Neural cell (in vitro differentiated cells): ENCODE measurements at regions not wholly inside any gene's neighbourhood (a gene's known extent, or its start where the extent isn't known, plus 50 kb on each side); places are given as distances from the start of the nearest gene placed in this dataset.

ENCODE experiments used
- H2AFZ ChIP-seq: fragments of 200-600, 300-800 bp; sonication (generic), shearing (Covaris generic); 2 replicates; pipeline ENCODE4 v1.6.0; 2014; ENCODE audit warnings: low read depth, mild to moderate bottlenecking, antibody characterized with exemption, low read length, moderate library complexity
- H3F3A ChIP-seq: fragments of 200-600 bp; shearing (Covaris generic); 2 replicates; pipeline ENCODE4 v1.6.1; 2016; ENCODE audit warnings: mild to moderate bottlenecking, moderate library complexity, mixed read lengths, antibody characterized with exemption, low read length; ENCODE audit not compliant: insufficient read depth, poor library complexity, severe bottlenecking
- H3K27ac ChIP-seq: fragments of 200-600, 300-800 bp; sonication (generic), shearing (Covaris generic); 2 replicates; pipeline ENCODE4 v1.5.1; 2014; ENCODE audit warnings: mild to moderate bottlenecking, low read length, moderate library complexity
- H3K27me3 ChIP-seq: fragments of 300-800, 200-600 bp; sonication (generic), shearing (Covaris generic); 2 replicates; pipeline ENCODE4 v1.6.0; 2014; ENCODE audit warnings: mild to moderate bottlenecking, low read depth, low read length, moderate library complexity; ENCODE audit not compliant: insufficient read depth
- H3K36me3 ChIP-seq: fragments of 300-800, 200-600 bp; sonication (generic), shearing (Covaris generic); 2 replicates; pipeline ENCODE4 v1.5.1; 2014; ENCODE audit warnings: mild to moderate bottlenecking, antibody characterized with exemption, low read length, moderate library complexity; ENCODE audit not compliant: insufficient read depth
- H3K4me2 ChIP-seq: fragments of 300-800, 200-600 bp; sonication (generic), shearing (Covaris generic); 2 replicates; pipeline ENCODE4 v1.6.0; 2014; ENCODE audit warnings: mild to moderate bottlenecking, low read length
- H3K4me3 ChIP-seq: fragments of 300-800, 200-600 bp; sonication (generic), shearing (Covaris generic); 2 replicates; pipeline ENCODE4 v1.5.1; 2014; ENCODE audit warnings: mild to moderate bottlenecking, low read length, moderate library complexity
- H3K79me2 ChIP-seq: fragments of 200-600 bp; shearing (Covaris generic); replicated peaks from 2 replicates; pipeline ENCODE4 v1.6.0; 2014; ENCODE audit warnings: mild to moderate bottlenecking, low read length, moderate library complexity; ENCODE audit not compliant: insufficient read depth
- H3K9ac ChIP-seq: fragments of 300-800, 200-600 bp; sonication (generic), shearing (Covaris generic); 2 replicates; pipeline ENCODE4 v1.6.1; 2016; ENCODE audit warnings: mild to moderate bottlenecking, low read length, mixed read lengths
- H3K9me2 ChIP-seq: fragments of 200-600 bp; shearing (Covaris generic); 2 replicates; pipeline ENCODE4 v1.6.1; 2016; ENCODE audit warnings: mild to moderate bottlenecking, low read length, mixed read lengths; ENCODE audit not compliant: insufficient read depth
- H3K9me3 ChIP-seq: fragments of 200-600, 300-800 bp; sonication (generic), shearing (Covaris generic); 2 replicates; pipeline ENCODE4 v1.6.1; 2016; ENCODE audit warnings: mild to moderate bottlenecking, mixed run types, low read length, moderate library complexity, mixed read lengths
- H4K20me1 ChIP-seq: fragments of 200-600 bp; shearing (Covaris generic); 2 replicates; pipeline ENCODE4 v1.6.1; 2016; ENCODE audit warnings: mild to moderate bottlenecking, mixed run types; ENCODE audit not compliant: insufficient read depth
- EP300 ChIP-seq: fragments of 450-650 bp; conservative IDR thresholded peaks from 2 replicates; pipeline ENCODE4 v1.6.1; 2014; ENCODE audit warnings: antibody characterized with exemption, mild to moderate bottlenecking, moderate library complexity; ENCODE audit not compliant: poor library complexity, severe bottlenecking
- EZH2 ChIP-seq: fragments of 200-600, 300-800 bp; shearing (Covaris generic), sonication (generic); IDR thresholded peaks from 2 replicates; pipeline ENCODE4 v1.6.1; 2014; ENCODE audit warnings: antibody characterized with exemption, low read length, borderline replicate concordance, mild to moderate bottlenecking; ENCODE audit not compliant: insufficient read depth, poor library complexity, severe bottlenecking
- MXI1 ChIP-seq: fragments of 450-650 bp; conservative IDR thresholded peaks from 2 replicates; pipeline ENCODE4 v1.6.1; 2014; ENCODE audit warnings: antibody characterized with exemption, mild to moderate bottlenecking; ENCODE audit not compliant: poor library complexity, severe bottlenecking
- POLR2AphosphoS5 ChIP-seq: IDR thresholded peaks from 2 replicates; pipeline ENCODE4 v1.6.1; 2012
- RAD21 ChIP-seq: fragments of 450-650 bp; conservative IDR thresholded peaks from 2 replicates; pipeline ENCODE4 v1.6.1; 2014; ENCODE audit warnings: antibody characterized with exemption, mild to moderate bottlenecking, moderate library complexity
- SMC3 ChIP-seq: fragments of 450-650 bp; conservative IDR thresholded peaks from 2 replicates; pipeline ENCODE4 v1.6.1; 2014; ENCODE audit warnings: antibody characterized with exemption, mild to moderate bottlenecking, moderate library complexity; ENCODE audit not compliant: poor library complexity
- TAF1 ChIP-seq: IDR thresholded peaks from 2 replicates; pipeline ENCODE4 v1.6.1; 2012; ENCODE audit warnings: low read depth
- TF ChIP-seq, protein P1 (sequence below): IDR thresholded peaks from 2 replicates; pipeline ENCODE4 v1.6.1; 2012; ENCODE audit warnings: borderline replicate concordance
- TF ChIP-seq, protein P2 (sequence below): fragments of 450-650 bp; IDR thresholded peaks from 2 replicates; pipeline ENCODE4 v1.5.1; 2014; ENCODE audit warnings: antibody characterized with exemption, mild to moderate bottlenecking, moderate library complexity; ENCODE audit not compliant: poor library complexity, severe bottlenecking

DNA sequence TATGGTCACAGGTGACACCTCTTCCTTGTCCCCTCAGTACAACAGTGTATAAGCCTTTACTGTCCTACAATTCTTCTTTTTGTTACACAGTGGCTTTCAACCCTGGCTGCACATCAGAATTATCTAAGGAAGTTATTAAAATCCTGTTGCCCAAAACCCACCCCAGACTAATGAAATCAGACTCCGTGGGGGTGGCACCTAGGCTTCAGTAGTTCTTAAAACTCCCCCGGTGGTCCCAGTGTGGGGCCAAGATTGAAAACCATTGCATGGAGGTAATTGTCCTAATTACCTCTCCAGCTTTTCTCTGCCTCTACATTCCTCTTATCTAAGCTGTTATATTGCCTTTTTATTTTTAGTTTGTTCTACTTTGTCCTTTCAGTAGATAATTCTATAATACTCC lies 172.8 kb downstream of the DAD1 start:
- no peaks in the 10 kb centered on the region for H3K9me3 ChIP-seq
- H4K20me1 ChIP-seq, result no peaks in the 10 kb centered on the region
- no peak overlapping the region for H3K4me3 ChIP-seq
- H3K4me2 ChIP-seq, result no peak overlapping the region
- H3K27me3 ChIP-seq, result no peaks in the 10 kb centered on the region
- H3K9me2 ChIP-seq, result no peaks in the 10 kb centered on the region
- no peak overlapping the region for H2AFZ ChIP-seq
- H3K36me3 ChIP-seq, result no peaks in the 10 kb centered on the region
- TF ChIP-seq RAD21, result no peak
- no peak for TF ChIP-seq SMC3
- no peak for TF ChIP-seq EZH2
- TF ChIP-seq, protein P1, sequence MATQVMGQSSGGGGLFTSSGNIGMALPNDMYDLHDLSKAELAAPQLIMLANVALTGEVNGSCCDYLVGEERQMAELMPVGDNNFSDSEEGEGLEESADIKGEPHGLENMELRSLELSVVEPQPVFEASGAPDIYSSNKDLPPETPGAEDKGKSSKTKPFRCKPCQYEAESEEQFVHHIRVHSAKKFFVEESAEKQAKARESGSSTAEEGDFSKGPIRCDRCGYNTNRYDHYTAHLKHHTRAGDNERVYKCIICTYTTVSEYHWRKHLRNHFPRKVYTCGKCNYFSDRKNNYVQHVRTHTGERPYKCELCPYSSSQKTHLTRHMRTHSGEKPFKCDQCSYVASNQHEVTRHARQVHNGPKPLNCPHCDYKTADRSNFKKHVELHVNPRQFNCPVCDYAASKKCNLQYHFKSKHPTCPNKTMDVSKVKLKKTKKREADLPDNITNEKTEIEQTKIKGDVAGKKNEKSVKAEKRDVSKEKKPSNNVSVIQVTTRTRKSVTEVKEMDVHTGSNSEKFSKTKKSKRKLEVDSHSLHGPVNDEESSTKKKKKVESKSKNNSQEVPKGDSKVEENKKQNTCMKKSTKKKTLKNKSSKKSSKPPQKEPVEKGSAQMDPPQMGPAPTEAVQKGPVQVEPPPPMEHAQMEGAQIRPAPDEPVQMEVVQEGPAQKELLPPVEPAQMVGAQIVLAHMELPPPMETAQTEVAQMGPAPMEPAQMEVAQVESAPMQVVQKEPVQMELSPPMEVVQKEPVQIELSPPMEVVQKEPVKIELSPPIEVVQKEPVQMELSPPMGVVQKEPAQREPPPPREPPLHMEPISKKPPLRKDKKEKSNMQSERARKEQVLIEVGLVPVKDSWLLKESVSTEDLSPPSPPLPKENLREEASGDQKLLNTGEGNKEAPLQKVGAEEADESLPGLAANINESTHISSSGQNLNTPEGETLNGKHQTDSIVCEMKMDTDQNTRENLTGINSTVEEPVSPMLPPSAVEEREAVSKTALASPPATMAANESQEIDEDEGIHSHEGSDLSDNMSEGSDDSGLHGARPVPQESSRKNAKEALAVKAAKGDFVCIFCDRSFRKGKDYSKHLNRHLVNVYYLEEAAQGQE, result no peak
- no peak for TF ChIP-seq MXI1
- TF ChIP-seq, protein P2, sequence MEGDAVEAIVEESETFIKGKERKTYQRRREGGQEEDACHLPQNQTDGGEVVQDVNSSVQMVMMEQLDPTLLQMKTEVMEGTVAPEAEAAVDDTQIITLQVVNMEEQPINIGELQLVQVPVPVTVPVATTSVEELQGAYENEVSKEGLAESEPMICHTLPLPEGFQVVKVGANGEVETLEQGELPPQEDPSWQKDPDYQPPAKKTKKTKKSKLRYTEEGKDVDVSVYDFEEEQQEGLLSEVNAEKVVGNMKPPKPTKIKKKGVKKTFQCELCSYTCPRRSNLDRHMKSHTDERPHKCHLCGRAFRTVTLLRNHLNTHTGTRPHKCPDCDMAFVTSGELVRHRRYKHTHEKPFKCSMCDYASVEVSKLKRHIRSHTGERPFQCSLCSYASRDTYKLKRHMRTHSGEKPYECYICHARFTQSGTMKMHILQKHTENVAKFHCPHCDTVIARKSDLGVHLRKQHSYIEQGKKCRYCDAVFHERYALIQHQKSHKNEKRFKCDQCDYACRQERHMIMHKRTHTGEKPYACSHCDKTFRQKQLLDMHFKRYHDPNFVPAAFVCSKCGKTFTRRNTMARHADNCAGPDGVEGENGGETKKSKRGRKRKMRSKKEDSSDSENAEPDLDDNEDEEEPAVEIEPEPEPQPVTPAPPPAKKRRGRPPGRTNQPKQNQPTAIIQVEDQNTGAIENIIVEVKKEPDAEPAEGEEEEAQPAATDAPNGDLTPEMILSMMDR, result no peak
- TF ChIP-seq TAF1, result no peak
- no peak for TF ChIP-seq POLR2AphosphoS5
- TF ChIP-seq EP300, result no peak
- no peak overlapping the region for H3K9ac ChIP-seq
- no peak overlapping the region for H3K27ac ChIP-seq
- no peaks in the 10 kb centered on the region for H3K79me2 ChIP-seq
- no peaks in the 10 kb centered on the region for H3F3A ChIP-seq

DNA sequence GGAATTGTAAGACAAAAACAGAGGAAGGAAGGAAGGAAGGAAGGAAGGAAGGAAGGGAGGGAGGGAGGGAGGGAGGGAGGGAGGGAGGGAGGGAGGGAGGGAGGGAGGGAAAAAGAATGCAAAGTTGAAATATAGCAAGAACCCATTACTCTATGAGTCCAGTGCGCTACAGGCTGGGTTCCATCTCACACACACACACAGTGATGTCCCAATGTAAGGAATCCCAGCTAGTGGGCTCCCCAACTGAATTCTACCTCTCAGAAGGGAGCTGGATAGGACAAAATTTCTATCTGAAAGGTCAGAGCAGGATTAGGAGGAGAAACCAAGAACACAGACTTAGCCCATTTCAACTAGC lies 173.4 kb downstream of the DAD1 start:
- no peaks in the 10 kb centered on the region for H3K79me2 ChIP-seq
- no peaks in the 10 kb centered on the region for H4K20me1 ChIP-seq
- H3K9ac ChIP-seq, result no peak overlapping the region
- H3K4me2 ChIP-seq, result no peak overlapping the region
- H3K9me2 ChIP-seq, result no peaks in the 10 kb centered on the region
- no peaks in the 10 kb centered on the region for H3K27me3 ChIP-seq
- H3K9me3 ChIP-seq, result no peaks in the 10 kb centered on the region
- no peak for TF ChIP-seq SMC3
- TF ChIP-seq, protein P1, result no peak
- TF ChIP-seq EZH2, result no peak
- no peak for TF ChIP-seq EP300
- TF ChIP-seq TAF1, result no peak
- no peak for TF ChIP-seq RAD21
- TF ChIP-seq, protein P2, result no peak
- TF ChIP-seq MXI1, result no peak
- TF ChIP-seq POLR2AphosphoS5, result no peak
- H3K36me3 ChIP-seq, result no peaks in the 10 kb centered on the region
- H3F3A ChIP-seq, result no peaks in the 10 kb centered on the region
- no peak overlapping the region for H2AFZ ChIP-seq
- no peak overlapping the region for H3K27ac ChIP-seq
- no peak overlapping the region for H3K4me3 ChIP-seq
